Gastroesophageal sphincter (tissue), 3 donors: ENCODE measurements at regions not wholly inside any gene's neighbourhood (a gene's known extent, or its start where the extent isn't known, plus 50 kb on each side); places are given as distances from the start of the nearest gene placed in this dataset.

Experiments
- POLR2A ChIP-seq, 2 donors: fragments of 450-650 bp; IDR thresholded peaks; one replicate each; pipeline ENCODE4 v1.6.1; 2017; ENCODE audit warnings: antibody characterized with exemption in 2 of 2, mild to moderate bottlenecking in 2 of 2, moderate library complexity in 1 of 2
- TF ChIP-seq, protein P1 (sequence below), 4 experiments: fragments of 200-600 bp in 2 of 4; fragments of 450-650 bp in 2 of 4; sonication (generic) in 1 of 4; IDR thresholded peaks; one replicate each; pipeline ENCODE4 v1.5.1; 2017 to 2019; ENCODE audit warnings: antibody characterized with exemption in 4 of 4, mild to moderate bottlenecking in 2 of 4, moderate library complexity in 2 of 4

DNA sequence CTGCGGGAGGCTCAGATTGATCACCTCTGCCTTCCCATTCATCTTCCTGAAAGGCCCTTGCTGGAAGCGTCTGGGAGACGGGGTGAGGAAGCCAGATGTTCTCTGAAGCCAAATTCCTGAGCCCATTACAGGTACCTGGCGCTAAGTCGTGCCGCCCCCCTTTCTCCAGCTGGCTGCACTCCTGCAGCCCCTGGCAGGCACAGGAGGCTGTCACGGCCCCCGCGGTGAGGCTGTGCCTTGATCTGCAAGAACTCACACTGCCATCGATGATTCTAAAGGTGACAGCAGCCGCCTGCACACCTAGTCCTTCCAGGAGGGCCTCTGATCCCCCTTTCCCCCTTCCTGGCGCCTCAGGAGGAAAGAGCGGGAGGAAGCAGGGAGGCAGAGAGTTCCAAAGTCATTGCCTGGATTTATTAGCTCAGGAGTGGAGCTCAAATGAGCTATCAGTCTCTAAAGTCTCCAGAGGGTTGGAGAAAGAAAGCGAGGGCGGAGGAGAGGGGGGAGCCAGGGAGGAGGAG is 106.9 kb downstream of the RFLNA start:
- TF ChIP-seq, protein P1, sequence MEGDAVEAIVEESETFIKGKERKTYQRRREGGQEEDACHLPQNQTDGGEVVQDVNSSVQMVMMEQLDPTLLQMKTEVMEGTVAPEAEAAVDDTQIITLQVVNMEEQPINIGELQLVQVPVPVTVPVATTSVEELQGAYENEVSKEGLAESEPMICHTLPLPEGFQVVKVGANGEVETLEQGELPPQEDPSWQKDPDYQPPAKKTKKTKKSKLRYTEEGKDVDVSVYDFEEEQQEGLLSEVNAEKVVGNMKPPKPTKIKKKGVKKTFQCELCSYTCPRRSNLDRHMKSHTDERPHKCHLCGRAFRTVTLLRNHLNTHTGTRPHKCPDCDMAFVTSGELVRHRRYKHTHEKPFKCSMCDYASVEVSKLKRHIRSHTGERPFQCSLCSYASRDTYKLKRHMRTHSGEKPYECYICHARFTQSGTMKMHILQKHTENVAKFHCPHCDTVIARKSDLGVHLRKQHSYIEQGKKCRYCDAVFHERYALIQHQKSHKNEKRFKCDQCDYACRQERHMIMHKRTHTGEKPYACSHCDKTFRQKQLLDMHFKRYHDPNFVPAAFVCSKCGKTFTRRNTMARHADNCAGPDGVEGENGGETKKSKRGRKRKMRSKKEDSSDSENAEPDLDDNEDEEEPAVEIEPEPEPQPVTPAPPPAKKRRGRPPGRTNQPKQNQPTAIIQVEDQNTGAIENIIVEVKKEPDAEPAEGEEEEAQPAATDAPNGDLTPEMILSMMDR (IDR thresholded peaks at IDR 0.05) = no peak
- TF ChIP-seq POLR2A (IDR thresholded peaks at IDR 0.05) = no peak
